ENCODE measurements at regions not wholly inside any gene's neighbourhood (a gene's known extent, or its start where the extent isn't known, plus 50 kb on each side); places are given as distances from the start of the nearest gene placed in this dataset.

- no peaks in the 10 kb centered on the region for H3K4me1 Mint-ChIP-seq
- no peak overlapping the region for H3K4me3 Mint-ChIP-seq
- TF ChIP-seq CTCF (IDR thresholded peaks at IDR 0.05) = no peak
- peaks cover 4% of the 10 kb centered on the region for H3K27me3 Mint-ChIP-seq (ENCODE audit: low read depth, poor library complexity)
- H3K36me3 Mint-ChIP-seq (ENCODE audit: low read depth) = no peaks in the 10 kb centered on the region
- no peak overlapping the region for H3K27ac Mint-ChIP-seq
- no peaks in the 10 kb centered on the region for H3K9me3 Mint-ChIP-seq
- no peak for DNase-seq
These were observed 124.9 kb upstream of the NEBL start for GRCh38 chr10:21021843-21022594.

- Mint-ChIP-seq H3K27ac (no peak overlapping the region), H3K4me3 (no peak overlapping the region), H3K4me1 (no peaks in the 10 kb centered on the region), H3K36me3 (ENCODE audit: low read depth) (no peaks in the 10 kb centered on the region), H3K27me3 (ENCODE audit: low read depth, poor library complexity) (peaks cover under 1% of the 10 kb centered on the region), H3K9me3 (no peaks in the 10 kb centered on the region)
- DNase-seq = no peak
- TF ChIP-seq CTCF (IDR thresholded peaks at IDR 0.05) = no peak
These were observed 124.1 kb upstream of the NEBL start for GRCh38 chr10:21021231-21021630.

- Mint-ChIP-seq H3K4me3 (no peak overlapping the region), H3K36me3 (ENCODE audit: low read depth) (no peaks in the 10 kb centered on the region), H3K9me3 (no peaks in the 10 kb centered on the region), H3K27ac (no peak overlapping the region), H3K27me3 (ENCODE audit: low read depth, poor library complexity) (no peaks in the 10 kb centered on the region), H3K4me1 (no peaks in the 10 kb centered on the region)
- DNase-seq = peak; percentile 15
- TF ChIP-seq CTCF (IDR thresholded peaks at IDR 0.05) = no peak
These were observed 123.4 kb upstream of the NEBL start for GRCh38 chr10:21020545-21020944.

GRCh38 chr10:21019436-21019835 lies 122.3 kb upstream of the NEBL start:
- H3K27me3 Mint-ChIP-seq (ENCODE audit: low read depth, poor library complexity) = no peaks in the 10 kb centered on the region
- no peak for TF ChIP-seq CTCF (IDR thresholded peaks at IDR 0.05)
- DNase-seq = no peak
- H3K27ac Mint-ChIP-seq = no peak overlapping the region
- H3K4me3 Mint-ChIP-seq = no peak overlapping the region
- no peaks in the 10 kb centered on the region for H3K4me1 Mint-ChIP-seq
- H3K9me3 Mint-ChIP-seq = no peaks in the 10 kb centered on the region
- H3K36me3 Mint-ChIP-seq (ENCODE audit: low read depth) = no peaks in the 10 kb centered on the region

- no peak for TF ChIP-seq CTCF (IDR thresholded peaks at IDR 0.05)
- Mint-ChIP-seq H3K9me3 (no peaks in the 10 kb centered on the region), H3K27ac (no peak overlapping the region), H3K4me1 (peaks cover 6% of the 10 kb centered on the region), H3K36me3 (ENCODE audit: low read depth) (no peaks in the 10 kb centered on the region), H3K4me3 (no peak overlapping the region), H3K27me3 (ENCODE audit: low read depth, poor library complexity) (no peaks in the 10 kb centered on the region)
- no peak for DNase-seq
These were observed 118.7 kb upstream of the NEBL start for GRCh38 chr10:21015851-21016250.

GRCh38 chr10:21014141-21014540 lies 117.0 kb upstream of the NEBL start:
- H3K27me3 Mint-ChIP-seq (ENCODE audit: low read depth, poor library complexity) = no peaks in the 10 kb centered on the region
- no peaks in the 10 kb centered on the region for H3K36me3 Mint-ChIP-seq (ENCODE audit: low read depth)
- no peak for DNase-seq
- peaks cover 6% of the 10 kb centered on the region for H3K4me1 Mint-ChIP-seq
- no peak overlapping the region for H3K27ac Mint-ChIP-seq
- TF ChIP-seq CTCF (IDR thresholded peaks at IDR 0.05) = no peak
- no peak overlapping the region for H3K4me3 Mint-ChIP-seq
- no peaks in the 10 kb centered on the region for H3K9me3 Mint-ChIP-seq
